HG02642 (cell line): ENCODE measurements at regions not wholly inside any gene's neighbourhood (a gene's known extent, or its start where the extent isn't known, plus 50 kb on each side); places are given as distances from the start of the nearest gene placed in this dataset.
"Not testable (repeated sequence)": the region's sequence is repeated elsewhere in the genome, so short reads cannot be mapped to it uniquely, and the experiment has no call there.

Source experiments
- ATAC-seq: cut with Tn5 transposase; IDR thresholded peaks from one replicate; pipeline ENCODE4 v1.9.1; 2021; ENCODE audit warnings: mild to moderate bottlenecking; ENCODE audit not compliant: unreplicated experiment, poor library complexity

GRCh38 chr2:196511258-196512168 lies 128.0 kb upstream of the CCDC150 start:
- ATAC-seq: no peak

- ATAC-seq: no peak
Measured at GRCh38 chr2:196513796-196514526, 125.6 kb upstream of the CCDC150 start.

GRCh38 chr2:196514641-196515040 lies 124.9 kb upstream of the CCDC150 start:
- no peak for ATAC-seq

- no peak for ATAC-seq
Measured at GRCh38 chr2:196515051-196515450, 124.5 kb upstream of the CCDC150 start.

DNA sequence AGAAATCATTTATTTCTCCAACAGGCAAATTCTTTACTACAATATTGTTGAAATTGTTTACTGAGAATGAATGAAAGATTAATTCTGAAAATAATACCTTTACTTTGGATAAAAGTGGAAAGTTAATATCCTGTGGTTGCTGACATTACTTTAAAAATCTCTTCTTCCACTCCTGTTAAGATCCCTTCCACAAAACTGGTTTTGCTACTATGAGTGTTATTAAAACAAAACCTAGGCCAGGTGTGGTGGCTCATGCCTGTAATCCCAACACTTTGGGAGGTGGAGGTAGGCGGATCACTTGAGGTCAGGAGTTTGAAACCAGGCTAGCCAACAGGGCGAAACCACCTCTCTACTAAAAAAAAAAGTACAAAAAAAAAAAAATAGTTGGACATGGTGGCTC lies 123.9 kb upstream of the CCDC150 start:
- ATAC-seq: no peak

DNA sequence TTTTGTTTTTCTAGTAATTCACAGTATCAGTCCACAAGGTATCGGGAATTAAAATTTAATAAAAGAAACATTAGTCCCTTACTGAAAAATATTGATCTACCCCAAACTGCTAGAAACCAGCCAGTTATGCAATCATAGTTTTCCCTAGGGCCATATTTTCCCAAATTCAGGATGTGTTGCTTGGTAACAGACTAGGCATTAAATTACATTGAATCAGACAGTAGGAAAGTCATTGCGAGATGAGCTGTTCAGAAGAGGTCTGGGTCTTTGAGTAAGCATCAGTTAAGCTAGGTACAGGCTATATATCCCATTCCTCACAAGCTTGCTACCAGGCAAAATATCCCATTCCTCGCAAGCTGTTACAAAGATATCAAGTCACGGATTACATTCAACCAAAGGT lies 123.0 kb upstream of the CCDC150 start:
- ATAC-seq: no peak

DNA sequence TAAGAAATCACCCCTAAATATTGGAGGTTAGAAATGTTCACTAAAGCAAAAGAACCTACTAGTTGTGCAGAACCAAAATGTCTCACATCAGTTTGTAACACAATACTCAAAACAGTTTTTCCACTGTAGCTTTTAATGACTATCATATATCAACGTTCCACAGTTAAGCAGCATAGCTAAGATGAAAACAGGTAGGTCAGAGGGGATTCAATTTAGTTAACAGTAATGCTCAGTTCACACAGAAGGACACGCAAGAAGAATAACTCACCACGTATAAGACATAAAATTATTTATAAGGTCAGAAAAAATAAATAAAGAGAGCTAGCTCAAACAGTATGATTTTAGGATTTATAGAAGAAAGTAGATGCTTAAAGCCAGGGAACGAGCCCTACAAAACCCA lies 118.9 kb upstream of the CCDC150 start:
- no peak for ATAC-seq

DNA sequence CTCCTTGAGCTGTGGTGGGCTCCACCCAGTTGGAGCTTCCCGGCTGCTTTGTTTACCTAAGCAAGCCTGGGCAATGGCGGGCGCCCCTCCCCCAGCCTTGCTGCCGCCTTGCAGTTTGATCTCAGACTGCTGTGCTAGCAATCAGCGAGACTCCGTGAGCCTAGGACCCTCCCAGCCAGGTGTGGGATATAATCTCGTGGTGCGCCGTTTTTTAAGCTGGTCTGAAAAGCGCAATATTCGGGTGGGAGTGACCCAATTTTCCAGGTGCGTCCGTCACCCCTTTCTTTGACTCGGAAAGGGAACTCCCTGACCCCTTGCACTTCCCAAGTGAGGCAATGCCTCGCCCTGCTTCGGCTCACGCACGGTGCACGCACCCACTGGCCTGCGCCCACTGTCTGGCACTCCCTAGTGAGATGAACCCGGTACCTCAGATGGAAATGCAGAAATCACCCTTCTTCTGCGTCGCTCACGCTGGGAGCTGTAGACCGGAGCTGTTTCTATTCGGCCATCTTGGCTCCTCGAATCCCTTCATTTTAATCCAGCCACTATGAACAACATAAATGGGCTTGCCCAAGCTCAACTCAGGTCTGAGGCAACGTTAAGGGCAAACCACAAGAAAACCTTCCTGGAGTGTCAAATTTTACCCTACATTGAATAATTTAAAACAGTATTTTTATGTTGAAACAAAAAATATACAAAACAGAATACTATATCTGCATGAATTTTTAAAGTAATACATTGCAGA lies 112.4 kb upstream of the CCDC150 start:
- ATAC-seq: not testable (repeated sequence)

GRCh38 chr2:196528486-196529223 lies 110.9 kb upstream of the CCDC150 start:
- no peak for ATAC-seq

- ATAC-seq: no peak
Measured at GRCh38 chr2:196530910-196531309, 108.6 kb upstream of the CCDC150 start.

DNA sequence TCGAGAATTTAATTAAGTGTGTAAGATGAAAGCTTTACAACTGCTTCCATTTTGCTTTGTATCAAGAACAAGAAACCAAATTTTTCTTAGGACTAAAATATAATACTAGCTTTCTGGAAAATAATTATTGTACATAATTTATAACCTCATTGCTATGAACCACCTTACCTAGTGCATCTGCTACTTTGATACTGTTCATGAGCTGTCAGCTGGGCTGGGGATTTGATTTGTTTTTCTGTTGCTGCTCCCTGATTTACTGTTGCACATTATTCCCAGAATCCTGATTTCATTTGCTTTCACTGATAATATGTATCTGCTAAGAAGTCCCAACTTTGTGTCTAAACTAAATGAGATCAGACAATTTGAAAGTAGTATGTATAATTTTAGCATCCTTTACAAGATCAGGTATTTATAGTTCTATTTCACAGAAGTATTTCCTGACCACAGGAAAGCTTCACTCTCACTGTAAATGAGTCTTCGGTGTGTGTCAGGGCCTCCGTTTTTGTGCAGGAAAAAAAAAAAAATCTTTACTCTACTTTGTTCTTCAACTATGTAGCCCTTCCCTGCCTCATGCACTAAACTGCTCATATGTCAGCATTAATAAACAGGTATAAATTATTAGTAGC lies 105.6 kb upstream of the CCDC150 start:
- no peak for ATAC-seq

GRCh38 chr2:196534495-196534894 lies 105.0 kb upstream of the CCDC150 start:
- no peak for ATAC-seq

DNA sequence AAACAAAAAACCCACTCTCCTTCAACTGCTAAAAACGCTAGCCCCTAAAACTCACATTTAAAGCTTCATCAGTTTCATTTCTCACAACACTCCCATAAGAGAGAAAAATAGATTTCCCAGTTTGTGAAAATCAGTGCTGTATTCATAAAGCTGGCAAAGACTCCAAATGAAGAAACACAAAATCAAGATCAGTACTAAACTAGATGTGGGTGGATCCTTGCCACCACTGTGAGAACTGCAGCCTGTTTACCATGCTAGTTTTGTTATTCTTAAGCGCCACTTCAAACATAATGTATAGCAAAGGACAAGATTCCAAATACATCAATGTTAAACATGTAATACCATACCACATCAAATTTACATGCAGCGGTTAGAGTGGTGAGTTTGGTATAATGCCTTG lies 104.5 kb upstream of the CCDC150 start:
- no peak for ATAC-seq

DNA sequence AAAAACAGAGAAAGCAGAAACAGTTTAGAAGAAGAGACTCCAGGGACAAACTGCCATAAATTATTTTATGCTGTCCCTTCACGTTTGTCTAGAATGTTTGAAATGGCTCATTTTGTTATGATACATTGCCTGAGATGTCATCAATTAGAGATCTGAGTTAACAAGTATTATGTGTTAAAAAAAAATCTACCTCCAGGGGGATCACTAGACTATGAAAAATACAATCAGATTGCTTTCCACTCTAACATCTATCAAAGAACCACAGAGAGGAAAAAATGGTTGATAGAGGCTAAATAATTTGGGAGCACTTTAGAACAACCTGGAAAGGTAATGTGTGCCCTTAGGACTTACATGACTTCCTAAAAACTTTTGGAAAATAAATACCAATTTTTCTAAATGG lies 103.8 kb upstream of the CCDC150 start:
- ATAC-seq: no peak

DNA sequence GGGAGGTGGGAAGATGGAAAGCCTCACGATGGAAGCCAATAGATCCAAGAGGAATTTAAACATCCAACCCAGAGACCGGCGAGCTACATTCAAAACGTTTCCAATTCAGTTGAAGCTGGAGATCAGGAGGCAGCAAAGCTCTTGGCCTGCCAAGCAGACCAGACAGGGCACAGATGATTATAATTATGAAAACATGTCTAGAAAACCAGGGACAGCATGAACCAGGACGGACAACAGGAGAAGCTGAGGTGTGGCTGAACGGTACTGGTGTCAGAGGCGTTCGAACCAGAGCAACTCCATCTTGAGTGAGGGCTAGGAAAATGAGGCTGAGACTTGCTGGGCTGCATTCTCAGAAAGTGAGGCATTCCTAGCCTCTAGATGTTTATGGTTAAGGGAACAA lies 102.2 kb upstream of the CCDC150 start:
- no peak for ATAC-seq

GRCh38 chr2:196538189-196538588 lies 101.3 kb upstream of the CCDC150 start:
- ATAC-seq: no peak

GRCh38 chr2:196538646-196539045 lies 100.9 kb upstream of the CCDC150 start:
- ATAC-seq: no peak

GRCh38 chr2:196544906-196545433 lies 94.5 kb upstream of the CCDC150 start:
- ATAC-seq: no peak

GRCh38 chr2:196546151-196546919 lies 93.2 kb upstream of the CCDC150 start:
- ATAC-seq: no peak
